ENCODE measurements at regions not wholly inside any gene's neighbourhood (a gene's known extent, or its start where the extent isn't known, plus 50 kb on each side); places are given as distances from the start of the nearest gene placed in this dataset.
"Not testable (repeated sequence)": the region's sequence is repeated elsewhere in the genome, so short reads cannot be mapped to it uniquely, and the experiment has no call there.

GRCh38 chr10:64795847-64796246 is 1274.6 kb downstream of the REEP3 start:
- H3K9me3 Mint-ChIP-seq, result peaks cover 28% of the 10 kb centered on the region
- H3K27ac Mint-ChIP-seq, result no peak overlapping the region
- no peaks in the 10 kb centered on the region for H3K36me3 Mint-ChIP-seq (ENCODE audit: low read depth)
- no peak overlapping the region for H3K4me3 Mint-ChIP-seq
- H3K4me1 Mint-ChIP-seq (ENCODE audit: low read depth), result no peaks in the 10 kb centered on the region
- H3K27me3 Mint-ChIP-seq (ENCODE audit: low read depth), result no peaks in the 10 kb centered on the region
- DNase-seq (ENCODE audit: low spot score), result no peak

- H3K4me3 Mint-ChIP-seq, result no peak overlapping the region
- no peak overlapping the region for H3K27ac Mint-ChIP-seq
- no peaks in the 10 kb centered on the region for H3K4me1 Mint-ChIP-seq (ENCODE audit: low read depth)
- no peaks in the 10 kb centered on the region for H3K36me3 Mint-ChIP-seq (ENCODE audit: low read depth)
- H3K9me3 Mint-ChIP-seq, result peaks cover 32% of the 10 kb centered on the region
- no peak for DNase-seq (ENCODE audit: low spot score)
- H3K27me3 Mint-ChIP-seq (ENCODE audit: low read depth), result no peaks in the 10 kb centered on the region
These were observed 1277.1 kb downstream of the REEP3 start for GRCh38 chr10:64798297-64798696.

GRCh38 chr10:64808233-64808632 is 1287.0 kb downstream of the REEP3 start:
- H3K27me3 Mint-ChIP-seq (ENCODE audit: low read depth); DNase-seq (ENCODE audit: low spot score); H3K4me3 Mint-ChIP-seq; H3K4me1 Mint-ChIP-seq (ENCODE audit: low read depth); H3K27ac Mint-ChIP-seq; H3K36me3 Mint-ChIP-seq (ENCODE audit: low read depth): not testable (repeated sequence)
- peaks cover 12% of the 10 kb centered on the region for H3K9me3 Mint-ChIP-seq

- not testable (repeated sequence) for H3K36me3 Mint-ChIP-seq (ENCODE audit: low read depth); H3K4me3 Mint-ChIP-seq; H3K27ac Mint-ChIP-seq; H3K4me1 Mint-ChIP-seq (ENCODE audit: low read depth); DNase-seq (ENCODE audit: low spot score); H3K27me3 Mint-ChIP-seq (ENCODE audit: low read depth)
- H3K9me3 Mint-ChIP-seq, result peaks cover 12% of the 10 kb centered on the region
These were observed 1288.8 kb downstream of the REEP3 start for GRCh38 chr10:64810046-64810445.

- Mint-ChIP-seq H3K9me3 (peaks cover 12% of the 10 kb centered on the region), H3K27ac (no peak overlapping the region), H3K4me1 (ENCODE audit: low read depth) (no peaks in the 10 kb centered on the region), H3K4me3 (no peak overlapping the region), H3K36me3 (ENCODE audit: low read depth) (no peaks in the 10 kb centered on the region), H3K27me3 (ENCODE audit: low read depth) (no peaks in the 10 kb centered on the region)
- DNase-seq (ENCODE audit: low spot score), result no peak
These were observed 1292.2 kb downstream of the REEP3 start for GRCh38 chr10:64813391-64813790.

GRCh38 chr10:64814201-64814600 is 1293.0 kb downstream of the REEP3 start:
- peaks cover 12% of the 10 kb centered on the region for H3K9me3 Mint-ChIP-seq
- no peak overlapping the region for H3K4me3 Mint-ChIP-seq
- H3K36me3 Mint-ChIP-seq (ENCODE audit: low read depth), result no peaks in the 10 kb centered on the region
- no peaks in the 10 kb centered on the region for H3K27me3 Mint-ChIP-seq (ENCODE audit: low read depth)
- H3K4me1 Mint-ChIP-seq (ENCODE audit: low read depth), result no peaks in the 10 kb centered on the region
- no peak overlapping the region for H3K27ac Mint-ChIP-seq
- no peak for DNase-seq (ENCODE audit: low spot score)

GRCh38 chr10:64829888-64830412 is 1308.7 kb downstream of the REEP3 start:
- no peak overlapping the region for H3K4me3 Mint-ChIP-seq
- H3K27me3 Mint-ChIP-seq (ENCODE audit: low read depth), result no peaks in the 10 kb centered on the region
- H3K9me3 Mint-ChIP-seq, result peaks cover 3% of the 10 kb centered on the region
- no peaks in the 10 kb centered on the region for H3K4me1 Mint-ChIP-seq (ENCODE audit: low read depth)
- H3K27ac Mint-ChIP-seq, result no peak overlapping the region
- DNase-seq (ENCODE audit: low spot score), result no peak
- H3K36me3 Mint-ChIP-seq (ENCODE audit: low read depth), result no peaks in the 10 kb centered on the region

GRCh38 chr10:64830869-64831268 is 1309.7 kb downstream of the REEP3 start:
- H3K9me3 Mint-ChIP-seq, result peaks cover 3% of the 10 kb centered on the region
- H3K4me1 Mint-ChIP-seq (ENCODE audit: low read depth), result no peaks in the 10 kb centered on the region
- no peaks in the 10 kb centered on the region for H3K36me3 Mint-ChIP-seq (ENCODE audit: low read depth)
- no peak for DNase-seq (ENCODE audit: low spot score)
- H3K27me3 Mint-ChIP-seq (ENCODE audit: low read depth), result no peaks in the 10 kb centered on the region
- no peak overlapping the region for H3K4me3 Mint-ChIP-seq
- H3K27ac Mint-ChIP-seq, result no peak overlapping the region

GRCh38 chr10:64840341-64840740 is 1319.1 kb downstream of the REEP3 start:
- H3K36me3 Mint-ChIP-seq (ENCODE audit: low read depth), result no peaks in the 10 kb centered on the region
- H3K9me3 Mint-ChIP-seq, result peaks cover 11% of the 10 kb centered on the region

GRCh38 chr10:64846700-64847099 is 1325.5 kb downstream of the REEP3 start:
- Mint-ChIP-seq H3K4me3 (no peak overlapping the region), H3K4me1 (ENCODE audit: low read depth) (no peaks in the 10 kb centered on the region), H3K9me3 (peaks cover 4% of the 10 kb centered on the region), H3K36me3 (ENCODE audit: low read depth) (no peaks in the 10 kb centered on the region), H3K27me3 (ENCODE audit: low read depth) (no peaks in the 10 kb centered on the region), H3K27ac (no peak overlapping the region)
- DNase-seq (ENCODE audit: low spot score), result no peak

More at GRCh38 chr10:64840341-64840740, 1319.1 kb downstream of the REEP3 start:
- Mint-ChIP-seq H3K27me3 (ENCODE audit: low read depth) (no peaks in the 10 kb centered on the region), H3K27ac (no peak overlapping the region), H3K4me3 (no peak overlapping the region), H3K4me1 (ENCODE audit: low read depth) (no peaks in the 10 kb centered on the region)
- no peak for DNase-seq (ENCODE audit: low spot score)

- no peaks in the 10 kb centered on the region for H3K36me3 Mint-ChIP-seq (ENCODE audit: low read depth)
- H3K27me3 Mint-ChIP-seq (ENCODE audit: low read depth), result no peaks in the 10 kb centered on the region
- H3K4me3 Mint-ChIP-seq, result no peak overlapping the region
- H3K4me1 Mint-ChIP-seq (ENCODE audit: low read depth), result no peaks in the 10 kb centered on the region
- no peak overlapping the region for H3K27ac Mint-ChIP-seq
- no peak for DNase-seq (ENCODE audit: low spot score)
- no peaks in the 10 kb centered on the region for H3K9me3 Mint-ChIP-seq
These were observed 1334.7 kb downstream of the REEP3 start for GRCh38 chr10:64855941-64856340.

GRCh38 chr10:64859911-64860310 is 1338.7 kb downstream of the REEP3 start:
- no peak for DNase-seq (ENCODE audit: low spot score)
- H3K9me3 Mint-ChIP-seq, result no peaks in the 10 kb centered on the region
- H3K27ac Mint-ChIP-seq, result no peak overlapping the region
- no peaks in the 10 kb centered on the region for H3K27me3 Mint-ChIP-seq (ENCODE audit: low read depth)
- H3K36me3 Mint-ChIP-seq (ENCODE audit: low read depth), result no peaks in the 10 kb centered on the region
- H3K4me1 Mint-ChIP-seq (ENCODE audit: low read depth), result no peaks in the 10 kb centered on the region
- H3K4me3 Mint-ChIP-seq, result no peak overlapping the region

GRCh38 chr10:64863836-64864235 is 1342.6 kb downstream of the REEP3 start:
- Mint-ChIP-seq H3K4me1 (ENCODE audit: low read depth) (no peaks in the 10 kb centered on the region), H3K27ac (no peak overlapping the region), H3K36me3 (ENCODE audit: low read depth) (no peaks in the 10 kb centered on the region), H3K27me3 (ENCODE audit: low read depth) (no peaks in the 10 kb centered on the region), H3K4me3 (no peak overlapping the region), H3K9me3 (no peaks in the 10 kb centered on the region)
- no peak for DNase-seq (ENCODE audit: low spot score)

- no peaks in the 10 kb centered on the region for H3K36me3 Mint-ChIP-seq (ENCODE audit: low read depth)
- H3K9me3 Mint-ChIP-seq, result no peaks in the 10 kb centered on the region
- DNase-seq (ENCODE audit: low spot score), result no peak
- no peak overlapping the region for H3K4me3 Mint-ChIP-seq
- H3K27ac Mint-ChIP-seq, result no peak overlapping the region
- H3K4me1 Mint-ChIP-seq (ENCODE audit: low read depth), result no peaks in the 10 kb centered on the region
- no peaks in the 10 kb centered on the region for H3K27me3 Mint-ChIP-seq (ENCODE audit: low read depth)
These were observed 1346.3 kb downstream of the REEP3 start for GRCh38 chr10:64867501-64867962.

- DNase-seq (ENCODE audit: low spot score), result no peak
- Mint-ChIP-seq H3K9me3 (peaks cover 5% of the 10 kb centered on the region), H3K27me3 (ENCODE audit: low read depth) (no peaks in the 10 kb centered on the region), H3K36me3 (ENCODE audit: low read depth) (no peaks in the 10 kb centered on the region), H3K27ac (no peak overlapping the region), H3K4me3 (no peak overlapping the region), H3K4me1 (ENCODE audit: low read depth) (no peaks in the 10 kb centered on the region)
These were observed 1351.9 kb downstream of the REEP3 start for GRCh38 chr10:64873088-64873487.

Data from T-helper 2 cell treated with Interferon-gamma antibody and Interleukin-4, amounts not matched to agents 5 μg/mL and 100 μg/mL, for 36 hours (primary cell).